GM23338 (cell line): ENCODE measurements at regions not wholly inside any gene's neighbourhood (a gene's known extent, or its start where the extent isn't known, plus 50 kb on each side); places are given as distances from the start of the nearest gene placed in this dataset.

Experiments used
- ATAC-seq: fragments of 200-7000 bp; cut with Tn5 transposase; 3 replicates; pipeline ENCODE4 v1.9.1; 2020
- DNase-seq: peaks from one replicate; pipeline ENCODE4 v3.0.0-alpha.2; 2015; ENCODE audit warnings: low spot score
- H2AFZ ChIP-seq: fragments of 200-600 bp; sonication (generic); 2 replicates; pipeline ENCODE4 v1.8.0; 2016; ENCODE audit warnings: antibody characterized with exemption, mild to moderate bottlenecking, moderate library complexity
- H3F3A ChIP-seq: fragments of 200-600 bp; sonication (generic); replicated peaks from 2 replicates; pipeline ENCODE4 v1.8.0; 2017; ENCODE audit warnings: antibody characterized with exemption, mixed run types, low read depth
- H3K27ac ChIP-seq: fragments of 200-600 bp; sonication (generic); 2 replicates; pipeline ENCODE4 v1.6.1; 2016; ENCODE audit warnings: low read depth
- H3K27me3 ChIP-seq: fragments of 200-600 bp; sonication (generic); 2 replicates; pipeline ENCODE4 v1.8.0; 2016; ENCODE audit warnings: mild to moderate bottlenecking, mixed run types, moderate library complexity; ENCODE audit not compliant: insufficient read depth
- H3K36me3 ChIP-seq: fragments of 200-600 bp; sonication (generic); 2 replicates; pipeline ENCODE4 v1.8.0; 2016; ENCODE audit warnings: mild to moderate bottlenecking; ENCODE audit not compliant: insufficient read depth
- H3K4me1 ChIP-seq: fragments of 200-600 bp; sonication (generic); 2 replicates; pipeline ENCODE4 v1.8.0; 2016; ENCODE audit warnings: mild to moderate bottlenecking, moderate library complexity; ENCODE audit not compliant: insufficient read depth
- H3K4me2 ChIP-seq: fragments of 200-600 bp; sonication (generic); 2 replicates; pipeline ENCODE4 v1.7.1; 2017; ENCODE audit warnings: mixed run types
- H3K4me3 ChIP-seq: fragments of 200-600 bp; sonication (generic); 2 replicates; pipeline ENCODE4 v1.6.1; 2016; ENCODE audit warnings: mixed run types
- H3K79me2 ChIP-seq: fragments of 200-600 bp; sonication (generic); replicated peaks from 2 replicates; pipeline ENCODE4 v1.8.0; 2017; ENCODE audit warnings: mild to moderate bottlenecking; ENCODE audit not compliant: insufficient read depth
- H3K9me2 ChIP-seq: fragments of 200-600 bp; sonication (generic); 2 replicates; pipeline ENCODE4 v1.8.0; 2017; ENCODE audit not compliant: insufficient read depth
- H4K20me1 ChIP-seq: fragments of 200-600 bp; sonication (generic); replicated peaks from 2 replicates; pipeline ENCODE4 v1.8.0; 2017; ENCODE audit warnings: mild to moderate bottlenecking; ENCODE audit not compliant: insufficient read depth
- H3K27ac Mint-ChIP-seq: 2 replicates; pipeline ENCODE4 v1.8.0; 2020; ENCODE audit warnings: inconsistent platforms, mild to moderate bottlenecking, moderate library complexity, mixed read lengths
- H3K27me3 Mint-ChIP-seq: 3 replicates; pipeline ENCODE4 v1.8.0; 2022; ENCODE audit warnings: low read depth, mild to moderate bottlenecking, moderate library complexity, mixed read lengths, inconsistent platforms; ENCODE audit not compliant: insufficient read depth, poor library complexity
- H3K36me3 Mint-ChIP-seq: 3 replicates; pipeline ENCODE4 v1.8.0; 2021; ENCODE audit warnings: low read depth, mild to moderate bottlenecking, inconsistent platforms, moderate library complexity, mixed read lengths
- H3K4me1 Mint-ChIP-seq: 3 replicates; pipeline ENCODE4 v1.8.0; 2020; ENCODE audit warnings: mild to moderate bottlenecking, inconsistent platforms, mixed read lengths
- H3K4me3 Mint-ChIP-seq: 3 replicates; pipeline ENCODE4 v1.8.0; 2021; ENCODE audit warnings: moderate library complexity, mild to moderate bottlenecking, inconsistent platforms, mixed read lengths
- H3K9me3 Mint-ChIP-seq: 3 replicates; pipeline ENCODE4 v1.8.0; 2020; ENCODE audit warnings: moderate library complexity, mild to moderate bottlenecking, inconsistent platforms, mixed read lengths
- CREB1 ChIP-seq: fragments of 250-450 bp; sonication (Bioruptor Pico); IDR thresholded peaks from 2 replicates; pipeline ENCODE4 v1.5.0; 2020; ENCODE audit warnings: low read depth, mild to moderate bottlenecking, moderate library complexity
- CTCF ChIP-seq, 2 experiments: fragments of 200-600 bp in 1 of 2; sonication (generic) in 1 of 2; conservative IDR thresholded peaks; 2 replicates each; pipeline versions ENCODE4 v1.5.1 to v1.6.1; 2016 to 2017; ENCODE audit warnings: antibody characterized with exemption in 2 of 2, low read depth in 2 of 2, mild to moderate bottlenecking in 2 of 2, moderate library complexity in 1 of 2
- ETS1 ChIP-seq: IDR thresholded peaks from 2 replicates; pipeline ENCODE4 v1.6.1; 2016; ENCODE audit warnings: antibody characterized with exemption
- EZH2 ChIP-seq: fragments of 200-600 bp; sonication (generic); IDR thresholded peaks from one replicate; pipeline ENCODE4 v1.8.0; 2017; ENCODE audit warnings: antibody characterized with exemption, mild to moderate bottlenecking, low read depth; ENCODE audit not compliant: unreplicated experiment
- EZH2phosphoT487 ChIP-seq: fragments of 200-600 bp; sonication (generic); IDR thresholded peaks from one replicate; pipeline ENCODE4 v1.8.1; 2018; ENCODE audit warnings: antibody characterized with exemption; ENCODE audit not compliant: unreplicated experiment
- JUNB ChIP-seq: IDR thresholded peaks from one replicate; pipeline ENCODE4 v1.6.1; 2016; ENCODE audit warnings: antibody characterized with exemption; ENCODE audit not compliant: unreplicated experiment
- NANOG ChIP-seq: IDR thresholded peaks from 2 replicates; pipeline ENCODE4 v1.6.1; 2016; ENCODE audit warnings: antibody characterized with exemption, borderline replicate concordance
- POLR2AphosphoS5 ChIP-seq: IDR thresholded peaks from 2 replicates; pipeline ENCODE4 v1.6.1; 2016; ENCODE audit warnings: antibody characterized with exemption, low read depth
- REST ChIP-seq: IDR thresholded peaks from one replicate; pipeline ENCODE4 v1.6.1; 2018; ENCODE audit warnings: antibody characterized with exemption; ENCODE audit not compliant: unreplicated experiment
- STAT1 ChIP-seq: IDR thresholded peaks from one replicate; pipeline ENCODE4 v1.6.1; 2016; ENCODE audit warnings: antibody characterized with exemption; ENCODE audit not compliant: unreplicated experiment
- ZNF114 ChIP-seq: fragments of 250-450 bp; sonication (Bioruptor Pico); IDR thresholded peaks from 2 replicates; pipeline ENCODE4 v1.5.0; 2020; ENCODE audit warnings: mild to moderate bottlenecking, moderate library complexity
- ZNF331 ChIP-seq: fragments of 250-450 bp; sonication (Bioruptor Pico); IDR thresholded peaks from 2 replicates; pipeline ENCODE4 v1.5.0; 2020; ENCODE audit warnings: low read depth, mild to moderate bottlenecking, moderate library complexity
- ZNF462 ChIP-seq: fragments of 250-450 bp; sonication (Bioruptor Pico); IDR thresholded peaks from 2 replicates; pipeline ENCODE4 v1.5.0; 2020; ENCODE audit warnings: mild to moderate bottlenecking, moderate library complexity

GRCh38 chr5:6112538-6112937 is 265.8 kb downstream of the MED10 start:
- ATAC-seq (no peak), DNase-seq (no peak)
- Histone ChIP-seq H2AFZ (no peak overlapping the region), H3K36me3 (no peaks in the 10 kb centered on the region), H3K4me3 (no peak overlapping the region), H3K79me2 (no peaks in the 10 kb centered on the region), H3F3A (no peaks in the 10 kb centered on the region), H3K27ac (no peak overlapping the region), H3K9me2 (0 out of 2 replicates have a peak, but pooled peaks cover 9% of the 10 kb centered on the region), H3K4me2 (no peak overlapping the region), H3K27me3 (no peaks in the 10 kb centered on the region), H3K4me1 (no peaks in the 10 kb centered on the region), H4K20me1 (no peaks in the 10 kb centered on the region)
- peaks cover 6% of the 10 kb centered on the region for H3K27me3 Mint-ChIP-seq
- H3K4me1 Mint-ChIP-seq, result peaks cover 2% of the 10 kb centered on the region; the same call in 1 of the 3 replicates
- no peak for TF ChIP-seq CREB1 (CRISPR knock-in tag)
- TF ChIP-seq EZH2, result no peak
- no peak for TF ChIP-seq REST
- no peak for TF ChIP-seq POLR2AphosphoS5
- TF ChIP-seq ZNF114 (CRISPR knock-in tag), result no peak
- TF ChIP-seq ZNF331, result no peak
- no peak for TF ChIP-seq CTCF (conservative IDR thresholded peaks at IDR 0.05; ENCODE audit: low read depth in 2 of 2)
- no peak for TF ChIP-seq EZH2phosphoT487
- no peak for TF ChIP-seq ETS1
- no peak for TF ChIP-seq ZNF462 (CRISPR knock-in tag)
- no peak for TF ChIP-seq NANOG
- TF ChIP-seq STAT1, result no peak
- no peak for TF ChIP-seq JUNB
- H3K36me3 Mint-ChIP-seq, result no peaks in the 10 kb centered on the region
- H3K27ac Mint-ChIP-seq, result no peak overlapping the region
- H3K9me3 Mint-ChIP-seq, result no peaks in the 10 kb centered on the region; the same call in 2 of the 3 replicates
- no peak overlapping the region for H3K4me3 Mint-ChIP-seq
